Chondrocyte (in vitro differentiated cells): ENCODE measurements at regions not wholly inside any gene's neighbourhood (a gene's known extent, or its start where the extent isn't known, plus 50 kb on each side); places are given as distances from the start of the nearest gene placed in this dataset.
"Not testable (repeated sequence)": the region's sequence is repeated elsewhere in the genome, so short reads cannot be mapped to it uniquely, and the experiment has no call there.

ENCODE experiments used
- DNase-seq: peaks from one replicate; pipeline ENCODE4 v3.0.0; 2021; ENCODE audit warnings: mixed read lengths, low spot score
- H3K27ac Mint-ChIP-seq: one replicate; pipeline ENCODE4 v1.8.0; 2021; ENCODE audit warnings: mild to moderate bottlenecking, moderate library complexity, mixed read lengths; ENCODE audit not compliant: unreplicated experiment
- H3K27me3 Mint-ChIP-seq: 2 replicates; pipeline ENCODE4 v1.8.0; 2021; ENCODE audit warnings: low read depth, mixed read lengths
- H3K36me3 Mint-ChIP-seq: 2 replicates; pipeline ENCODE4 v1.8.0; 2021; ENCODE audit warnings: low read depth, mixed read lengths
- H3K4me1 Mint-ChIP-seq: 2 replicates; pipeline ENCODE4 v1.8.0; 2021; ENCODE audit warnings: low read depth, mild to moderate bottlenecking, mixed read lengths
- H3K4me3 Mint-ChIP-seq: one replicate; pipeline ENCODE4 v1.8.0; 2021; ENCODE audit warnings: mild to moderate bottlenecking, moderate library complexity, mixed read lengths; ENCODE audit not compliant: unreplicated experiment
- H3K9me3 Mint-ChIP-seq: 2 replicates; pipeline ENCODE4 v1.8.0; 2021; ENCODE audit warnings: low read depth, mixed read lengths
- CTCF ChIP-seq: fragments of 200-600 bp; sonication (generic); IDR thresholded peaks from 2 replicates; pipeline ENCODE4 v1.5.0; 2021; ENCODE audit warnings: antibody characterized with exemption, mild to moderate bottlenecking, moderate library complexity

GRCh38 chr7:20541608-20542349 lies 73.7 kb upstream of the ABCB5 start:
- no peak overlapping the region for H3K4me3 Mint-ChIP-seq
- no peaks in the 10 kb centered on the region for H3K4me1 Mint-ChIP-seq
- DNase-seq = no peak
- H3K27ac Mint-ChIP-seq = no peak overlapping the region
- no peak for TF ChIP-seq CTCF
- H3K27me3 Mint-ChIP-seq = no peaks in the 10 kb centered on the region
- H3K9me3 Mint-ChIP-seq = peaks cover 14% of the 10 kb centered on the region
- H3K36me3 Mint-ChIP-seq = no peaks in the 10 kb centered on the region

GRCh38 chr7:20542594-20542993 lies 72.9 kb upstream of the ABCB5 start:
- Mint-ChIP-seq H3K27me3 (no peaks in the 10 kb centered on the region), H3K36me3 (no peaks in the 10 kb centered on the region), H3K27ac (no peak overlapping the region), H3K9me3 (peaks cover 14% of the 10 kb centered on the region), H3K4me3 (no peak overlapping the region), H3K4me1 (no peaks in the 10 kb centered on the region)
- no peak for TF ChIP-seq CTCF
- no peak for DNase-seq

- Mint-ChIP-seq H3K4me3 (no peak overlapping the region), H3K9me3 (peaks cover 14% of the 10 kb centered on the region), H3K4me1 (no peaks in the 10 kb centered on the region), H3K27me3 (no peaks in the 10 kb centered on the region), H3K36me3 (no peaks in the 10 kb centered on the region), H3K27ac (no peak overlapping the region)
- TF ChIP-seq CTCF = no peak
- DNase-seq = no peak
These were observed 72.0 kb upstream of the ABCB5 start for GRCh38 chr7:20543500-20543899.

- Mint-ChIP-seq H3K4me1 (no peaks in the 10 kb centered on the region), H3K4me3 (no peak overlapping the region), H3K27me3 (no peaks in the 10 kb centered on the region), H3K27ac (no peak overlapping the region), H3K9me3 (peaks cover 11% of the 10 kb centered on the region), H3K36me3 (no peaks in the 10 kb centered on the region)
- no peak for DNase-seq
- no peak for TF ChIP-seq CTCF
These were observed 70.5 kb upstream of the ABCB5 start for GRCh38 chr7:20545016-20545415.

- H3K27ac Mint-ChIP-seq, DNase-seq, H3K4me3 Mint-ChIP-seq, H3K4me1 Mint-ChIP-seq, H3K27me3 Mint-ChIP-seq, H3K9me3 Mint-ChIP-seq, H3K36me3 Mint-ChIP-seq: not testable (repeated sequence)
These were observed 68.5 kb upstream of the ABCB5 start for GRCh38 chr7:20546958-20547357.

- no peaks in the 10 kb centered on the region for H3K9me3 Mint-ChIP-seq
- no peaks in the 10 kb centered on the region for H3K4me1 Mint-ChIP-seq
- no peak for TF ChIP-seq CTCF
- H3K27me3 Mint-ChIP-seq = no peaks in the 10 kb centered on the region
- H3K4me3 Mint-ChIP-seq = no peak overlapping the region
- H3K36me3 Mint-ChIP-seq = no peaks in the 10 kb centered on the region
- H3K27ac Mint-ChIP-seq = no peak overlapping the region
- DNase-seq = no peak
These were observed 61.4 kb upstream of the ABCB5 start for GRCh38 chr7:20554072-20554471.
